ENCODE measurements at regions not wholly inside any gene's neighbourhood (a gene's known extent, or its start where the extent isn't known, plus 50 kb on each side); places are given as distances from the start of the nearest gene placed in this dataset.

DNA sequence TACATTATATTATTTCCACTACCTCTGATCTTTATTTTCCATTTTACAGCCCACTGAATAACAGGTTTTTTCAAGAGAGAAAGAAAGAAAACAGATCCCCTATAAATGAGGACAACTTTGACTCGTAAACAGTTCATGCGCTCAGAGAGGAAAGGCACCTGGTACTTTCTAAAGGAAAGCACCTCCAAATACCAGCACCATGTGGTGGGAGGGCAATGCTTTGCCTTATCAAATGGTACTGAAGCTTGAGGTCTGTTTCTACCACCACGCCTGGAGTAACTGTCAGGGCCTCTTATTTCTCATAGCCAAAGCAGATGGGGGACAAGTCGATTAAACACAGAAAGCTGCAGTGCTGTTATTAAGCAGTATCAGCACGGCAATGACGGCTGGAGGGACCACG, 510.3 kb upstream of the ZFHX3 start:
- DNase-seq, result no peak

DNA sequence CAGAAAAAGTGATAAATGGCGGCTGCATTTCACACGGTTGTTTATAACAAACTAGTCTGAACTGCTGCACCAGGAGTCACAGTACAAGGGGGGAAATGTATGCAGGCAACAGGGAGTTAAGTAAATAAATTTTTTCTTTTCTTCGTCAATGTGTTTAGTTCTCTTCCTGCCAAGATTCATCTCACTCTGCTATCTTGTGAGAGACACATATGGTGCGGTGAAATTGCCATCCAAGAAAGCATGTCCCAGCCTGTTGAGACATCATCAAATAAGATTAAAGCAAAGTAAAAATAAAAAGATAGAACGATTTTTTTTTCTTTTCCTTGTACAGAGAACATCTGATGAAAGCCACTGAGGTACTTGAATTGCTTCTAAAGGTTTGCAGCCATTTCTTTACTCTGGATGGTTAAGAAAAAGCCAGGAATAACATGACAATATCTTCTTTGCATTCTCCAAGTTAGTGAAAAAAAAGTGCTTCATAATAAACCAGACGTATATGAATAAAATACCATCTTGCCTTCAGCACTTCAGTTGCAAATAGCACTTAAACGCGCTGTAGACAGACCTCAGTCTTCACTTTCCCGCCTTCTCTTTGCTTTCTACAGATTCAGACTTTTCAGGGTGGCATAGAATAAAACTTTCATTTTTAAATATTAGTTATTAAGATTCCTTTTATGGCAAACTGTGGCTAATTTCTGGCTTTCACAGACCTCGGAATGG, 506.2 kb upstream of the ZFHX3 start:
- no peak for DNase-seq

DNA sequence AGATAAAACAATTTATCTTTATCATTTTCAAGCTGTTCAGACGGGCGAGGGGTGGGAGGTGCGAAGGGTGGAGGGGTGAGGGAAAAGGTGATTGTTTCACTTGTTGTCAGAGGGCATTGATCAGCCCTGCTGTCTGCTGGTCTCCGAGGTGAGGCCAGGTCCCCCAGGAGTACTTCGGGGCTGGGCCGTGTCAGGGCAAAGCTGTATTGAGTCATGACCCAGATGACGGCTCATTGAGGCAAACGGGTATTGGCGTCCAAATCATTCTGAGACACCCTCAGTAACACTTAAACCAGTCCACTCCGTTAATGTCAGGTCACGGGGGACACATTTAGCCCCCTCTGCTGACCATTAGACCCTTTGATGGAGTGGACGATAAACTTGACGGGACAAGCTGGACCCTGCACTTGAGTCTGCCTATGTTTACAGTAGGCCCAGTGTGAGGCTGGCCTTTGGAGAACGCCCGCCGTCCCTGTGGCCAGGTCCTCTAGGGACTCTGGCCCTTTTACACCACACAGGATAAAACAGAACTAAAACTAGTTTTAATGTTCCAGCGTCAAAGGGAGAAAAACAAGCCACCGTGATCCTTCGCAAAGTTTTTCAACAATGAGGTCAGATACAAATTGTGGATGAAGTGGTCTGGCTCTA, 502.2 kb upstream of the ZFHX3 start:
- no peak for DNase-seq

DNA sequence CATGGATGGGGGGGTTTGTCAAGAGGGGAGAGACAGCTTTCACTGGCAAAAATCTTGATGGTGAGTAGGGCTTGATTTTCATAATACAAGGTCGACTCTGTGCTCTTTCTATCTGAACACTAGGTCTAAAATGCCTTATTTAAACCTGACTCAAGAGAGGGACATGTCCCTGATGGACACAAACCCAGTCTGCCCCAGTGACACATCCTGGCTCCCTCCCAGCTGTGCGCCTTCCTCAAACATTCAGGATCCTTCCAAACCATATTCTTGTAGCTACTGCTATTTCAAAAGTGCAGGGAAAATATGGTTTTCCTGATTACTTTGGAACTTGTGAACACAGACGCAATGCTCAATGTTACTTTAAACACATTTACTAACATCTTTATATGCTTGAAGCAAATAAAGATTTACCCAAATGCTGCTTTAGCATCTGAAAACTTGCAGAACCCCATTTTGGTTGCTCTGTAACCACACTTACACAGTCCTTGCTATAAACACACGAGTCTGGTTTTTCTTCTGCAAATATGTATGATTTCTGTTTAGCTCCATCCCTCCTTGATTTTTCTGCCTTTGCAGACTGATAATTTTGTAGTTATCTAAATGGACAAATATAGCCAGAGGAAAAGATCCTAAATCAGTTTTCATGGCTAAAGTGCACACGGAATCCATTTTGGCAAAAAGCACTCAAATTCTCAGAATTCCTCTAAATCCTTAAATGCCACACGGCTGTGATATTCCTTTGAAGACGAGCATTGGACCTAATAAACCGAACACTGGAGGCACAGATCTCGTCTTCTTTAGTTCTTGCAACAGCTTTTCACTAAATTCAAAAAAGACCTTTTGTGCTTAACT, 499.9 kb upstream of the ZFHX3 start:
- no peak for DNase-seq

DNA sequence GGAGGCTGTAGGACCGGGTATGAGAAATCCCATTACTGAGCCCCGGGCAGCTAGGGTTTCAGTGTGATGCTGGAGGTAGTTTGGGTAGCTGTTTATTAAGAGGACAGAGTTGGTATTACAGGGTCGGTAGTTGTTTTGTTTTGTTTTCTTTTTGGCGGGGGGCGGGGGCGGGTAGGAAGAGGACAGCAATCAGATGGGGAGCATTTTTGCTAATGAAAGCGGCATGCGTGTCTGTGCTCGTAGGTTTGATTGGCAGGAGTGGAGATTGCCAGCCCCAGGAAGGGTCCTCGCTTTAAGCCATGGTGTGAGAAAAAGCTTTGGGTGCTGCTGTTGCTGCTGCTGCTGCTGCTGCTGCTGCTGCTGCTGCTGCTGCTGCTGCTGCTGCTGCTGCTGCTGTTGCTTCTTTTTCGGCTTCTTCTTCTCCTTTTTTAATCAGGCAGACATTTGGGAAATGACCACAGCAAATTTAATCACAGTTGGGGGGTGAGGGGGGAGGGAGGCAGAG, 498.5 kb upstream of the ZFHX3 start:
- DNase-seq, result no peak

DNA sequence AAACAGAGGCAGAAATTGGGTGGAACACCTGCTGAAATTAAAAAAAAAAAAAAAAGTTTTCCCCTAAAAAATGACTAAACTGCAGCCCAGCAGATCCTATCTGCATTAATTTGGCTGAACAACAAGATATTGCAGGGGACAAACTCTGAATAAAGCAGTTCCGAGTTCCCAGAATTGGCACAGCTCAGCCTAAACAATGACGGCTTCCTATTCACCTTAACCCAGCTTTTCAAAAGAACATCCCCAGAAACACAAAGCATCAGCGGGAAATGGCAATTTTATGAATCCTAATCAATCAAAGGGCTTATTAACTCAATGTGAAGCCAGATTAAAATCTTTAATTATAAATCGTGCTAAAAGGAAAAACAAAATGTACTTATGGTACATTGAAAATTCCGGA, 497.8 kb upstream of the ZFHX3 start:
- no peak for DNase-seq

DNA sequence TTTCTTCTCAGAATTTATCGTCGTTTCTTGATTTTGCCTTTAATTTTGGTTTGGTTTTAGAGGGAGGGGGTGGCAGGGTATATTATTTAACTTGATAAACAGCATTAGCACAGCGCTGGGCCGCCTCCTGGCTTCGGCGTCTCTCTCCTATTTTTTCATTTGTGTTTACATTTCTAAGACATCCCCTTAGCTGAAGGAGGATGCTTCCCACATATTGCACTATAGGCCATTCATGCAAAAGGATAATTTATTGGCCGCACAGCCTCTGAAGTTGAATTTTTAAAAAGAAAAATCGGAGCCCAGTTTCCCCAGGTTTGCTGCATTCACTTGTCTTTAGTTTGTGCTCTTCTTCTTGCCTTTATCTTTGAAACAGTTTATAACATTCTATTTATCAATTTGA, 497.4 kb upstream of the ZFHX3 start:
- DNase-seq, result no peak

DNA sequence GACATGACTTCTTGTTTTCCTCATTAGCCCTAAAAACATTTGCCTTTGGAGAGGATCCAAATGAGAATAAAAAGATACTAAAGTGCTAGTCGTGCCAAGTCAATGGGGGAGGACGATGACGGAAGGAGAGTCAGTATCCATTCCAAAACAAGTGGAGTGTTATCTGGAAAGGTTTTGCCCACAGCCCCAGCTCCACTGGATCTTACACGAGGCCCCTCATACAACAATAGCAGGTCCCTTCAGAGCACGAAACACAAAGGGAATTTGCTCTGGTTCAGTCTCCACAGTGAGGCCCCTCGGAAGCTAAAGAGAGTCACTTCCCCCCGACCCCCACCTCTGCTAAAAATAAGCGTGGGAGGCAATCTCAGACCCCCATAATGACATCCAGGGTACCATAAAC, 496.9 kb upstream of the ZFHX3 start:
- DNase-seq, result no peak

DNA sequence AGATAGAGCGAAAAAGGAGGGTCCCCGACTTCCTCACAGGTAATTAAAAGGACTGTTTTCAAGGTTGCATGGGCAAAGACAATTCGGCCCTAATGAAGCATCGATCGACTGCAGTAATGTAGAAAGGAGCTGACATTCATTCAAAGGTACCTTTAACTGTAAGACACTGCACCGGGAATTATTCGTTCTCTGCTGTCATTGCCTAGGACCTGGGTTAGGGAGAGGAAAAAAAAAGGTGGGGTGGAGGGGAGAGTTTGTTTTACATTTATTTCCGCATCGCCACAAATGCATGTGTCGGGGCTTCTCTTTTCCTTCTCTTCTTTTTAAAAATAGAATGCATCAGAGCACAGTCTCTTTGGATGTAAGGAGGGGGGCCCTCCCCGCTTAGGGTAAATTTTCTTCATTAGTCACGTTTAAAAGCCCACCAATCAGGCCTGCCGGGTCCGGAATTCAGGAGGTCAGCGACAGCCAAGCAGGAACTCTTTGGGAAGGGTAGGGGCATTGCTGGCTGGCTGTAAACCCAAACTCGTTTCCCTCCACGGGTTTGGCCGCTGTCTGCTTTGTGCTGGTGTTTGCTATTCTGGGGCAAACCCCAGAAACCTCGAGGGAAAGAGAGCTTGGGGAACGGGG, 496.2 kb upstream of the ZFHX3 start:
- no peak for DNase-seq

DNA sequence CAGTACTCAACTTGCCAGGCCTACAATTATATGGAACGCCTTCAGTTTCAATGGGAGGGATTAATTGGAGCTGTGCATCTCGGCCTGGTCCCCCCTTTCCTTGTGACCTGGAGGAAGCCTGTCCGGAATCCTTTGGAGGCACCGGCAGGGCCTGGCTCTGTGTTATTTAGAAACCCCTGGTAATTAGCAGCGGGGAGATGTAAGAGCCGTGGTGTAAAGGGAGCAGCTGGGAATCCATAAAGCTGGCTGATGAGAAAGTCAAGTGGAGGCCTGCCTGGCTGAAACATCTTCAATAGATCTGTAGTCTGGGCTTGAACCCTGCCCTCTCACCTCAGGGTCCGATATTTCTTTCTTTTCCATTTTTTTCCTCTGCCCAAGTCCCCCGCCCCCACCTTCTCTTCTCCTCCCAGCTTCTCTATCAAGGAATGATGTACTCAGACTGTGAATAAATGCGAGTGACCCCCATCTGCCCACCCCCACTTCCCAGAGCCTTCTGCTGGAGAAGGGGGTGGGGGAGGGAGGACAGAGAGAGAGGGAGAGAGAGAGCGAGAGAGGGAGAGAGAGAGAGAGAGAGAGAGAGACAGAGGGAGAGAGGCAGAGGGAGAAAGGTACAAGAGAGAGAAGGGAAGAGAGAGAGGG, 495.5 kb upstream of the ZFHX3 start:
- no peak for DNase-seq

DNA sequence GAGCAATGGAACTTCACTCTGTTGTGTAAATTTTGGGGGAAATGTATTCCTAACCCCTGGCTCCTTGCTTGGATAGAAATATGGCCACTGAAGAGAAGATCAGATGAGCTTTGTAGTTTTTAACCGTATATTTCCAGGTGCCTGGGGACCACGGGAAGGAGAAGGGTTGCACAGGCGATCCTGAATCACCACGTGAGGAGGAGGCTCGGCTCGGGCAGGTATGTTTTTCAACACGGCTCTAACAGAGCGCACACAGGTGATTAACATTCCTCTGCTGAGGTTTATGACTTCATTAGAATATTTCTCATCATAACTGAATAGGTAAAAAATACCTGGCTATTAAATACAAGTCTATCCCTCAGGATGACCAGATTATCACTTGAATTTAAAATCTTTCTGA, 495.0 kb upstream of the ZFHX3 start:
- no peak for DNase-seq

DNA sequence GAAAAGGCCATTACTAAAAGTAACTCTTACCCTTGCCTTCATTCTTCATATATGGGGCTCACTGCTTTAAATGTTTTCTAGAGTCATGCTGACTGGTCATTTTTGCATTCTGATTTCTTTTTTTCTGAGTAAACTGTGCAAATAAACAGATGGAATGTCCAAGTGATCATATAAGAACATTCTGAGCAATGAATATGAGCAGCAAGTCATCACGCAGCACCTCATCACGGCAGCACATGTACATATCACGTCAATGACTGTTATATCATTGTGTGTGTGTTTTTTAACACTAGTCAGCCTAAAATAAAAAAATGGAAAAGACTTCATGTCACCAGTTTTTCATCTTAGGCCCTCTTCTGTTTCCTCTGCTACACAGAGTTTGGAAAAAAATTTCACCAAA, 490.0 kb upstream of the ZFHX3 start:
- no peak for DNase-seq

DNA sequence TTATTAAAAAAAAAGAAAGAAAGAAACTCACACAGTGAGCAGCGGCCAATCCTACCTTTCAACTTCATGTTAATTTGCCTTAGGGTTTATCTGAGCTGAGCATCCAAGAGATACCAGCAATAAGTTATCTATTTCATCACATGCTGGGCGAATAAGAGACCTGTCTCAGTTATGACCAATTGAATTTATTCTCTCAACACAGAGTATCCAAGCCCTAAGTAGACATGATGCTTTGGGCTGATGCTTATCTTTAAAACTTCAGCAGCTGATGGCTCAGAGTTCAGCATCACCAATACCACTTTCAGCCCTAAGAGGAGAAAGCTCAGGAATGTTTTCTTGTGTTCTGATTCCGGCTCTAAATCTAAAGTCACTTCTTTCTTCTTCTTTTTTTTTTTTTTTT, 489.0 kb upstream of the ZFHX3 start:
- DNase-seq, result no peak

DNA sequence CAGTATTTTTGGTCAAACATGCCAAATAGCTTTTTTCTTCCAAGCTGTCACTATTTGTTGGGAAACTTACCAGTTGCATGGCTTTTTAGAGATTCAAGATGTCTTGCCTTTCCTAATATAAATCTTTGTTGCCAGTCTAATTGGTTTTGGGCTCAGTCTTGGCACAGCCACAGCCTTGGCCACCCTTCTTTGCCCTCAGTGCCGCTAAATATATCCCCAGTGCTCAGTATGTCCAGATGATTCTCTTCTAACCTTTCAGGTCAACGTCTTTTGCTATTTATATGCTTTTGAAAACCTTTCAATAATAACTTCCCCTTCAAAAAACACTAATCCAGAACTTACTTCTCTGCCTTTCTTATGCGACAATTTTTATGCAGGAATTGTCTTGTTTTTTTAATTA, 483.1 kb upstream of the ZFHX3 start:
- DNase-seq, result no peak

DNA sequence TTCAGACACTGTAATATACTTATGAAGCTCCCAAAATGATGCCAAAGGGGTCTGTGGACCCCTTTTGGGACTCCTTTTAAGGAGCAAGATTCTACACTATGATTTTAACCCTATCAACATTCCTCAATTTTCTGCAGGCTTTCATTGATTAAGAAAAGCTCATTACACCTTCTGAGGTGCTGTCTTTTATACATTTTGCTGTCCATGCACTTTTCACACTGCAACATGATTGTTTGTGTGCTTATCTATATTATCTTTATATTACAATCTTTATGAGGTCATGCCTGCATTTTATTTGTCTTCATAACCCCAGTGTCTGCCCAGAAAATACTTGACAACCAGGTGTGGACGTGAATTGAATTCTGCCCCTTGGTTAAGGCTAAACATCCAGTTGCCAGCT, 482.6 kb upstream of the ZFHX3 start:
- no peak for DNase-seq

DNA sequence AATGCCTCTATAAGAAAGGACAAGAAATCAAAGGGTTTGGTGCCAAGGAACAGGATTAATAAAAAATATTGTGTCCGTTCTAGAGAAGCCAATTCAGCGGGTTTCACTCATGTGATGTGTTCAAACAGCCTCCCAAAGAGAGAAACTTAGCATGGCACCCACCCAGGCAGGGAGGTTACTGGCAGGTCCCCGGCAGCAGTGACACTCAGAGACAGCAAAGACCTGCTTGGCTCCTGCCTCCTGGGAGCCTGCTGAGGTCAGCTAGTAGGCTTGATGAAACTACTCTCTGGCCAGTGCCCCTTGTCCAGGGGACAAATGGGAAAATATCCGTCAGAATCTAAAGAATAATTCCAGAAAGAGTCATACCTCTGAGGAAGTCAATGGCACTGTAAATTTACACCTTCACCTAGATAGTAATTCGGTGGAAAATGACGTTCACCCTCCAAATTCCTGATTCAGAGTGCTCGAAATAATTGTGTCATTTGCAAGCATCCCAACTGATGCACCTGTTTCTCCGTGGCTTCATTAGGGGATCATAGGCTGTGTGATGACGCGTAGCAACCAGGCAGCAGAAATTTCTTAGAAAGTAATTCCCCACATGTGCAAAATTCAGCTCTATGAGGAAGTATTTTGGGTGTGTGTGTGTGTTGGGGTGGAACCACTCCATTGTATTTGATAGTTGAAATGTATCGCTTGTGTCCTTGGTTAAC, 481.5 kb upstream of the ZFHX3 start:
- no peak for DNase-seq

DNA sequence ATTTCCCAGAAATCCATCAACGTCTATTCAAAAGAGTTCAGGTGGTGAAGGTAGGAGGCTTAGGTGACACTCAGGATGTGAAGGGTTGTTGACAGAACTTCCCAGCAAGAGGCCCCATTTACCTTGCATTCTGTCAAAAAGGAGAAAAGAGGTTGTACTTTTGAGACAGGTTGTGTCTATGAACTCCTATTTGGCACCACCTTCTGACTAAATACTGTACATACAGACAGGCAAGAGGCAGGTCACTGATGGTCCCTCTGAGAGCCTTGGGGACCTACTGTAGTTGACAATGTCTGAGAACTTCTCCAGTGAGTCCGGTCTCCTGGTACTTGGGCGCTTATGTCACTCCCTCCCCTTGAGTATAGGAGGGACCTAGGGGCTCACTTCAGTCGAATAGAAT, 479.3 kb upstream of the ZFHX3 start:
- DNase-seq, result no peak

DNA sequence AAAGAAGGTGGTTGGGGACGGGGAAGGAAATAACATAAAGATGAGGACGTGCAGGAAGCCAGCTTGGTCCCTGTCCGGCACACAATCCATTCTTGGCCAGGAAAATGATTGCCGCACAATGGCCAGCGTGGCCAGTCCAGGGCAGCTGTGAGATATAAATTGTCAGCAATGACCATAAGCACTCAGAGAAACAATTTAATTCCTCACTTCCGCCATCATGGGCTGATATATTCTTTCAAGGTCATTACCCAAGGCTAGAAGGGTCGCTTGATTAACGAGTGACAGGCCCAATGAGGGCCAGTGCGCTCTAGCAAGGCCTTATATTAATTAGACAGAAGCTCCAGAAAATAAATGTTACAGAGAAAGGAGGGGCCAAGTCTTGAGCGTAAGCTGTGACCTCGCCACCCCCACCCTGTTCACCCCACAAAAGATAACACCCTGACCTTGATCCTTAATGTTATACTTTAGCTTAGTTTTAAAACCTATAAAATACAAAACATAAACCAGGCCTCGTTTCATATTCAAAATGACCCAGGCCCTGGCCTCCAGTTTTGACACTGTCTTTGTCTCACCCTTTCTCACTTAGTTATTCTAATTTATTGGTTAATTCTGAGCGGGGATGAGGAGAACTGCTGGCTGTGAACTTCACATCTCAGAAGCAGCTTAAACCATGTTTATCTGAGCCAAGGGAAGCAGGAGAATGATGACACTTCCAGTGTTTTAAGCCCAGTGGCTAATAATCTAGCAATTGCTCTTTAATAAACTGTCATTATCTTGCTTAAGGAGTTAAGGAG, 478.3 kb upstream of the ZFHX3 start:
- no peak for DNase-seq

DNA sequence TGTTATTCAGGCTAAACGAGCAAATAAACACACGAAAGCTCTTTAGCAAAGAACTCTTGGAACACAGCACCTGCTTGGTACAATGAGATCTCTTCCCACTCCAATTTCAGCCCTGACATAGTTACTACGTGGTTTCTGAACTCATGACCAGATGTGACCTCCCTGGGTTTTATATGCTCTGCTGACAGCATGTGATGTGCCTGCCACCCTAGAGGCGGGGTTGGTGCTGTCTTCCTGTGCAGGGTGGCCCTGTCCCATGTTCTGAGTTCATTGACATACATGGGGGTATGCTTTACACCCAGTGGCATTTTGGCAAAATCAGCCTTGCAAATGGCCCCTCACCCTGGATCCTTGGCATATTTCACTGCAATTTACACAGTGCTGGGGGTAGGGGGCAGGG, 475.3 kb upstream of the ZFHX3 start:
- DNase-seq, result no peak

DNA sequence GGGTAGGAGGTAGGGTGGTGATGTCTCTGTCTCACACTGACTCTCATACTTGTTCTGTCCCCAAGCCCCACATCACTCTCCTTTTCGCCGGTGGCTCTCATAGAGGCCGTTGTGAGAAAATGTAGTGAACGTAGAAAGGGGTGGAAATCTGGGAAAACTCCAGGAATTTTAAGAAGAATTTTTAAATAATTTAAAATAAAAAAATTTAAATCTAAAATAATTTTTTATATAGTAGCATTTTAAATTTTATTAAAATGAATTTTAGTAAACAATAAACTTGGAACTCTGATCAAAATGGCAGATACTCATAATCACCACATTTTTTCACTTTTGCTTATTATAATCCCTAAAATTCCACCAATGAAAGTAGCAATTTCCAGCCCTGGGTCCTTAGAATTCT, 473.6 kb upstream of the ZFHX3 start:
- DNase-seq, result no peak

DNA sequence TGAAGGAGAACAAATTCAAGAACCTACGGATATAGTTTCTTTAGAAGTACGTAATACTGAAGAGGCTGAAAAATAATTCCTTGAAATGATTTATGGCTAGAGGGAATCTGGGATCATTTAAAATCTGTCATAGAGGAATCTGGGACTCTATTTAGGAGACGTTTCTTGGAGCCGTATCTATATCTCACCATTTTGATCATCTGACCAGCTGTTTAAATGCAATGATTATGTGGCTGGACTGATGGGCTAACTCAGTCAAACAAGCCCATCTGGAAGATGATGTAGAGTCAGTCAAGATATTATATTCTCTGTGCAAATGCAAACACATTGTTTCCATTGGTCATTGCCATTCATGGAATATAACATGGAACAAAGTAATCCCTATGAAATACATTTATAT, 467.7 kb upstream of the ZFHX3 start:
- no peak for DNase-seq

Data from stimulated activated CD4-positive, alpha-beta T cell treated with anti-CD3 and anti-CD28 coated beads, Interleukin-15, amount 100 ng/mL, for 24 hours (primary cell).